ENCODE measurements at regions not wholly inside any gene's neighbourhood (a gene's known extent, or its start where the extent isn't known, plus 50 kb on each side); places are given as distances from the start of the nearest gene placed in this dataset.

GRCh38 chr5:117255211-117256027 is 680.8 kb upstream of the SEMA6A start:
- Mint-ChIP-seq H3K27ac (no peak overlapping the region), H3K9me3 (no peaks in the 10 kb centered on the region)
- POLR2A ChIA-PET: no interaction called here

GRCh38 chr5:117252566-117252965 is 677.9 kb upstream of the SEMA6A start:
- no peak overlapping the region for H3K4me3 Mint-ChIP-seq
- POLR2A ChIA-PET: no interaction called here

More at GRCh38 chr5:117255211-117256027, 680.8 kb upstream of the SEMA6A start:
- CTCF ChIA-PET: no interaction called here
- DNase-seq: no peak
- H3K4me3 Mint-ChIP-seq: no peak overlapping the region
- H3K27me3 Mint-ChIP-seq: no peaks in the 10 kb centered on the region
- H3K4me1 Mint-ChIP-seq: no peaks in the 10 kb centered on the region
- H3K36me3 Mint-ChIP-seq (ENCODE audit: low read depth): no peaks in the 10 kb centered on the region

GRCh38 chr5:117249086-117249815 is 674.6 kb upstream of the SEMA6A start:
- POLR2A ChIA-PET: no interaction called here
- CTCF ChIA-PET: no interaction called here
- H3K36me3 Mint-ChIP-seq (ENCODE audit: low read depth): no peaks in the 10 kb centered on the region

More at GRCh38 chr5:117252566-117252965, 677.9 kb upstream of the SEMA6A start:
- no peaks in the 10 kb centered on the region for H3K36me3 Mint-ChIP-seq (ENCODE audit: low read depth)
- DNase-seq: no peak
- H3K9me3 Mint-ChIP-seq: no peaks in the 10 kb centered on the region
- H3K27me3 Mint-ChIP-seq: no peaks in the 10 kb centered on the region
- H3K4me1 Mint-ChIP-seq: no peaks in the 10 kb centered on the region
- no peak overlapping the region for H3K27ac Mint-ChIP-seq
- CTCF ChIA-PET: no interaction called here

GRCh38 chr5:117246424-117246823 is 671.8 kb upstream of the SEMA6A start:
- Mint-ChIP-seq H3K36me3 (ENCODE audit: low read depth) (no peaks in the 10 kb centered on the region), H3K9me3 (no peaks in the 10 kb centered on the region), H3K27me3 (no peaks in the 10 kb centered on the region), H3K4me3 (no peak overlapping the region), H3K4me1 (no peaks in the 10 kb centered on the region), H3K27ac (no peak overlapping the region)
- ChIA-PET CTCF (no interaction called here), POLR2A (no interaction called here)
- DNase-seq: no peak

More at GRCh38 chr5:117249086-117249815, 674.6 kb upstream of the SEMA6A start:
- Mint-ChIP-seq H3K4me3 (no peak overlapping the region), H3K27me3 (no peaks in the 10 kb centered on the region), H3K4me1 (no peaks in the 10 kb centered on the region), H3K27ac (no peak overlapping the region), H3K9me3 (no peaks in the 10 kb centered on the region)
- DNase-seq: no peak

- Mint-ChIP-seq H3K36me3 (ENCODE audit: low read depth) (no peaks in the 10 kb centered on the region), H3K4me1 (no peaks in the 10 kb centered on the region), H3K27me3 (no peaks in the 10 kb centered on the region), H3K27ac (no peak overlapping the region), H3K9me3 (peaks cover 4% of the 10 kb centered on the region), H3K4me3 (no peak overlapping the region)
- DNase-seq: no peak
- POLR2A ChIA-PET: no interaction called here
- CTCF ChIA-PET: no interaction called here
These were observed 670.5 kb upstream of the SEMA6A start for GRCh38 chr5:117245130-117245529.

GRCh38 chr5:117242028-117242427 is 667.4 kb upstream of the SEMA6A start:
- H3K4me3 Mint-ChIP-seq: no peak overlapping the region
- peaks cover 4% of the 10 kb centered on the region for H3K9me3 Mint-ChIP-seq
- H3K27ac Mint-ChIP-seq: no peak overlapping the region
- no peak for DNase-seq
- CTCF ChIA-PET: no interaction called here
- H3K4me1 Mint-ChIP-seq: no peaks in the 10 kb centered on the region
- H3K27me3 Mint-ChIP-seq: no peaks in the 10 kb centered on the region
- no peaks in the 10 kb centered on the region for H3K36me3 Mint-ChIP-seq (ENCODE audit: low read depth)
- POLR2A ChIA-PET: no interaction called here

GRCh38 chr5:117236941-117237340 is 662.3 kb upstream of the SEMA6A start:
- Mint-ChIP-seq H3K36me3 (ENCODE audit: low read depth) (no peaks in the 10 kb centered on the region), H3K27me3 (no peaks in the 10 kb centered on the region), H3K27ac (no peak overlapping the region), H3K4me1 (no peaks in the 10 kb centered on the region), H3K9me3 (peaks cover 4% of the 10 kb centered on the region), H3K4me3 (no peak overlapping the region)
- DNase-seq: no peak
- POLR2A ChIA-PET: no interaction called here
- CTCF ChIA-PET: no interaction called here

- no peak for DNase-seq
- Mint-ChIP-seq H3K27ac (no peak overlapping the region), H3K9me3 (peaks cover 2% of the 10 kb centered on the region), H3K27me3 (no peaks in the 10 kb centered on the region), H3K4me3 (no peak overlapping the region), H3K4me1 (no peaks in the 10 kb centered on the region), H3K36me3 (ENCODE audit: low read depth) (no peaks in the 10 kb centered on the region)
- ChIA-PET CTCF (no interaction called here), POLR2A (no interaction called here)
These were observed 661.2 kb upstream of the SEMA6A start for GRCh38 chr5:117235786-117236185.

GRCh38 chr5:117230375-117230774 is 655.8 kb upstream of the SEMA6A start:
- Mint-ChIP-seq H3K27ac (no peak overlapping the region), H3K36me3 (ENCODE audit: low read depth) (no peaks in the 10 kb centered on the region), H3K9me3 (peaks cover 2% of the 10 kb centered on the region), H3K27me3 (no peaks in the 10 kb centered on the region), H3K4me3 (no peak overlapping the region), H3K4me1 (no peaks in the 10 kb centered on the region)
- ChIA-PET POLR2A (no interaction called here), CTCF (no interaction called here)
- DNase-seq: no peak

GRCh38 chr5:117220730-117221129 is 646.1 kb upstream of the SEMA6A start:
- DNase-seq: no peak
- no peak overlapping the region for H3K4me3 Mint-ChIP-seq
- POLR2A ChIA-PET: no interaction called here
- CTCF ChIA-PET: no interaction called here
- no peaks in the 10 kb centered on the region for H3K27me3 Mint-ChIP-seq
- H3K9me3 Mint-ChIP-seq: peaks cover 9% of the 10 kb centered on the region
- no peak overlapping the region for H3K27ac Mint-ChIP-seq
- H3K36me3 Mint-ChIP-seq (ENCODE audit: low read depth): no peaks in the 10 kb centered on the region
- no peaks in the 10 kb centered on the region for H3K4me1 Mint-ChIP-seq

- ChIA-PET POLR2A (no interaction called here), CTCF (no interaction called here)
- no peak for DNase-seq
- no peaks in the 10 kb centered on the region for H3K4me1 Mint-ChIP-seq
- H3K27ac Mint-ChIP-seq: no peak overlapping the region
- no peak overlapping the region for H3K4me3 Mint-ChIP-seq
- H3K9me3 Mint-ChIP-seq: peaks cover 7% of the 10 kb centered on the region
- no peaks in the 10 kb centered on the region for H3K27me3 Mint-ChIP-seq
- H3K36me3 Mint-ChIP-seq (ENCODE audit: low read depth): no peaks in the 10 kb centered on the region
These were observed 644.2 kb upstream of the SEMA6A start for GRCh38 chr5:117218789-117219188.

GRCh38 chr5:117212866-117213265 is 638.2 kb upstream of the SEMA6A start:
- H3K27me3 Mint-ChIP-seq: no peaks in the 10 kb centered on the region
- no peak for DNase-seq
- H3K4me3 Mint-ChIP-seq: no peak overlapping the region
- H3K9me3 Mint-ChIP-seq: peaks cover 16% of the 10 kb centered on the region
- no peaks in the 10 kb centered on the region for H3K36me3 Mint-ChIP-seq (ENCODE audit: low read depth)
- no peaks in the 10 kb centered on the region for H3K4me1 Mint-ChIP-seq
- ChIA-PET CTCF (no interaction called here), POLR2A (no interaction called here)
- no peak overlapping the region for H3K27ac Mint-ChIP-seq

- POLR2A ChIA-PET: no interaction called here
- no peaks in the 10 kb centered on the region for H3K36me3 Mint-ChIP-seq (ENCODE audit: low read depth)
These were observed 636.2 kb upstream of the SEMA6A start for GRCh38 chr5:117210796-117211195.

GRCh38 chr5:117209479-117209878 is 634.9 kb upstream of the SEMA6A start:
- H3K4me1 Mint-ChIP-seq: no peaks in the 10 kb centered on the region
- peaks cover 16% of the 10 kb centered on the region for H3K9me3 Mint-ChIP-seq
- ChIA-PET CTCF (no interaction called here), POLR2A (no interaction called here)
- no peak overlapping the region for H3K4me3 Mint-ChIP-seq
- DNase-seq: no peak
- no peaks in the 10 kb centered on the region for H3K36me3 Mint-ChIP-seq (ENCODE audit: low read depth)
- H3K27me3 Mint-ChIP-seq: no peaks in the 10 kb centered on the region
- no peak overlapping the region for H3K27ac Mint-ChIP-seq

More at GRCh38 chr5:117210796-117211195, 636.2 kb upstream of the SEMA6A start:
- Mint-ChIP-seq H3K4me1 (no peaks in the 10 kb centered on the region), H3K27me3 (no peaks in the 10 kb centered on the region), H3K4me3 (no peak overlapping the region), H3K9me3 (peaks cover 16% of the 10 kb centered on the region), H3K27ac (no peak overlapping the region)
- CTCF ChIA-PET: no interaction called here
- DNase-seq: no peak
